ENCODE measurements at regions not wholly inside any gene's neighbourhood (a gene's known extent, or its start where the extent isn't known, plus 50 kb on each side); places are given as distances from the start of the nearest gene placed in this dataset.

DNA sequence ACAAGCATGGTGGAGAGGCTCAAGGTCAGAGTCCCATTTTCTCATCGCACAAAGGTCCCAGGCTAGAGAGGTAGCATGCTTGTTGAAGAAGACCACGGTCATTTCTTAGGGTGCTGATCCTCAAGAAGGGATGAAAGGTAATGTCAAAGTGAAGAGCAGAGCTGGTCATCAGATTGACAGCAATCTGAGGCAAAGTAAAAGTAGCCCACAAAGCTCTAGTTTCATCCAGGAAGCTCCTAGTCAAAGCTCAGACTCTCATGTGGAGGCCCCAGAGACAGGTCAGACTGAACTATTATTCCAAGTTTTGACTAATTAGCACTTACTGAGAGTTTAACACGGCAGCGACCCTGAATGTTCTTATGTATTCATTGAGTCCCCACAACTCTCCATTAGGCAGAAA, 270.6 kb downstream of the RPS29 start:
- no peak for TF ChIP-seq EZH2 (IDR thresholded peaks at IDR 0.05; ENCODE audit: borderline replicate concordance, insufficient read depth, low read depth, low read length, poor library complexity, severe bottlenecking)
- 93% methylated on average over 3 of the region's 4 CpGs for WGBS (ENCODE audit: insufficient coverage)
- no peak overlapping the region for H3K4me3 ChIP-seq (ENCODE audit: control extremely low read depth in 1 of 5, extremely low read depth in 1 of 5, insufficient read depth in 1 of 5, low read depth in 2 of 5, low read length in 4 of 5)
- H3K27me3 ChIP-seq (replicated peaks in 1 of 4; ENCODE audit: control extremely low read depth in 1 of 4, control insufficient read depth in 3 of 4, insufficient read depth in 4 of 4, low read length in 3 of 4) = no peaks in the 10 kb centered on the region
- ATAC-seq (ENCODE audit: low read depth) = no peak
- no peak overlapping the region for H3K27ac ChIP-seq (ENCODE audit: low read length in 2 of 2)
- Mint-ChIP-seq H3K27me3 (peaks cover 19% of the 10 kb centered on the region), H3K27ac (no peak overlapping the region), H3K9me3 (ENCODE audit: insufficient read depth) (no peaks in the 10 kb centered on the region), H3K4me3 (no peak overlapping the region), H3K4me1 (no peaks in the 10 kb centered on the region)
- H3K9ac ChIP-seq (ENCODE audit: low read length) = no peak overlapping the region
- H2AFZ ChIP-seq (ENCODE audit: insufficient read depth, low read depth, low read length, poor library complexity, severe bottlenecking) = no peak overlapping the region
- POLR2A ChIA-PET = no interaction called here
- DNase-seq = no peak
- no peak overlapping the region for H3K4me2 ChIP-seq (replicated peaks; ENCODE audit: low read depth, low read length, poor library complexity, severe bottlenecking)
- no peaks in the 10 kb centered on the region for H3K36me3 ChIP-seq (replicated peaks in 1 of 2; ENCODE audit: control extremely low read depth in 1 of 2, control insufficient read depth in 1 of 2, extremely low read depth in 1 of 2, insufficient read depth in 2 of 2, low read length in 1 of 2)
- no peaks in the 10 kb centered on the region for H4K20me1 ChIP-seq (ENCODE audit: control insufficient read depth, insufficient read depth, low read length, poor library complexity, severe bottlenecking)
- intact Hi-C loops (cut with micrococcal nuclease) = no loop called here
- no peaks in the 10 kb centered on the region for H3K4me1 ChIP-seq (ENCODE audit: control insufficient read depth in 2 of 2, insufficient read depth in 2 of 2, low read length in 2 of 2)
- no peaks in the 10 kb centered on the region for H3K79me2 ChIP-seq (ENCODE audit: control insufficient read depth, insufficient read depth, low read length)
- no peaks in the 10 kb centered on the region for H3K9me3 ChIP-seq (ENCODE audit: control extremely low read depth in 1 of 3, control insufficient read depth in 2 of 3, insufficient read depth in 1 of 3, low read length in 2 of 3)
- CTCF ChIA-PET = interaction anchor here (0.8 to 1.7 kb wide), 2 partner anchors 9 to 12 kb away, joined by 3 to 4 read pairs; no protein-coding TSS in a partner anchor

DNA sequence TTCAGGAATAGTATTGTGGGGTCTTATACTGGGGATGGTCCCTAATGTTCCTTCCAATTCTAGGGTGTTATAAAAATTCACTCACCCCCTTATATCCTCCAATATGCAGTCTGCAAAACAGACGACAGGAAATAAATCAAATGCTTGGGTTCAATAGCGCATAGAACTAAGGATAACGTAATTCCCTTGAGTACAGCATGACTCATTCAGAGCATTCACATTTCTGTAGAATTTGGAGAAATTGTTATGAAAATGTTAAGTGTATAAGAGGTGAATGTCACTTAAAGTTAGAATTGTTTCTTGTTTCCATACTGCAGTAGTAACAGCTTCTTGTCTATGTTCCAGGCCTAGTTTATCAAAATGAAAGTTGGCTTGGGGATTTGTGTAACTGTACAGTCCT, 271.4 kb downstream of the RPS29 start:
- POLR2A ChIA-PET = no interaction called here
- no peak overlapping the region for H3K4me3 Mint-ChIP-seq
- Histone ChIP-seq H3K4me3 (ENCODE audit: control extremely low read depth in 1 of 5, extremely low read depth in 1 of 5, insufficient read depth in 1 of 5, low read depth in 2 of 5, low read length in 4 of 5) (no peak overlapping the region), H3K79me2 (ENCODE audit: control insufficient read depth, insufficient read depth, low read length) (no peaks in the 10 kb centered on the region), H3K4me1 (ENCODE audit: control insufficient read depth in 2 of 2, insufficient read depth in 2 of 2, low read length in 2 of 2) (no peaks in the 10 kb centered on the region), H3K36me3 (replicated peaks in 1 of 2; ENCODE audit: control extremely low read depth in 1 of 2, control insufficient read depth in 1 of 2, extremely low read depth in 1 of 2, insufficient read depth in 2 of 2, low read length in 1 of 2) (no peaks in the 10 kb centered on the region), H3K9ac (ENCODE audit: low read length) (no peak overlapping the region), H3K4me2 (replicated peaks; ENCODE audit: low read depth, low read length, poor library complexity, severe bottlenecking) (no peak overlapping the region), H3K27ac (ENCODE audit: low read length in 2 of 2) (no peak overlapping the region), H2AFZ (ENCODE audit: insufficient read depth, low read depth, low read length, poor library complexity, severe bottlenecking) (no peak overlapping the region), H3K9me3 (ENCODE audit: control extremely low read depth in 1 of 3, control insufficient read depth in 2 of 3, insufficient read depth in 1 of 3, low read length in 2 of 3) (no peaks in the 10 kb centered on the region), H3K27me3 (replicated peaks in 1 of 4; ENCODE audit: control extremely low read depth in 1 of 4, control insufficient read depth in 3 of 4, insufficient read depth in 4 of 4, low read length in 3 of 4) (no peaks in the 10 kb centered on the region), H4K20me1 (ENCODE audit: control insufficient read depth, insufficient read depth, low read length, poor library complexity, severe bottlenecking) (no peaks in the 10 kb centered on the region)
- CTCF ChIA-PET = no interaction called here
- WGBS (ENCODE audit: insufficient coverage) = no CpG with 5 or more reads among the region's 3 CpGs
- DNase-seq (no peak), ATAC-seq (ENCODE audit: low read depth) (no peak)
- no peaks in the 10 kb centered on the region for H3K4me1 Mint-ChIP-seq
- intact Hi-C loops (cut with micrococcal nuclease) = no loop called here
- no peaks in the 10 kb centered on the region for H3K9me3 Mint-ChIP-seq (ENCODE audit: insufficient read depth)
- H3K27me3 Mint-ChIP-seq = peaks cover 11% of the 10 kb centered on the region
- TF ChIP-seq EZH2 (IDR thresholded peaks at IDR 0.05; ENCODE audit: borderline replicate concordance, insufficient read depth, low read depth, low read length, poor library complexity, severe bottlenecking) = no peak
- TF ChIP-seq, protein P1, sequence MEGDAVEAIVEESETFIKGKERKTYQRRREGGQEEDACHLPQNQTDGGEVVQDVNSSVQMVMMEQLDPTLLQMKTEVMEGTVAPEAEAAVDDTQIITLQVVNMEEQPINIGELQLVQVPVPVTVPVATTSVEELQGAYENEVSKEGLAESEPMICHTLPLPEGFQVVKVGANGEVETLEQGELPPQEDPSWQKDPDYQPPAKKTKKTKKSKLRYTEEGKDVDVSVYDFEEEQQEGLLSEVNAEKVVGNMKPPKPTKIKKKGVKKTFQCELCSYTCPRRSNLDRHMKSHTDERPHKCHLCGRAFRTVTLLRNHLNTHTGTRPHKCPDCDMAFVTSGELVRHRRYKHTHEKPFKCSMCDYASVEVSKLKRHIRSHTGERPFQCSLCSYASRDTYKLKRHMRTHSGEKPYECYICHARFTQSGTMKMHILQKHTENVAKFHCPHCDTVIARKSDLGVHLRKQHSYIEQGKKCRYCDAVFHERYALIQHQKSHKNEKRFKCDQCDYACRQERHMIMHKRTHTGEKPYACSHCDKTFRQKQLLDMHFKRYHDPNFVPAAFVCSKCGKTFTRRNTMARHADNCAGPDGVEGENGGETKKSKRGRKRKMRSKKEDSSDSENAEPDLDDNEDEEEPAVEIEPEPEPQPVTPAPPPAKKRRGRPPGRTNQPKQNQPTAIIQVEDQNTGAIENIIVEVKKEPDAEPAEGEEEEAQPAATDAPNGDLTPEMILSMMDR (IDR thresholded peaks at IDR 0.05) = no peak
- no peak overlapping the region for H3K27ac Mint-ChIP-seq
